ENCODE measurements at regions not wholly inside any gene's neighbourhood (a gene's known extent, or its start where the extent isn't known, plus 50 kb on each side); places are given as distances from the start of the nearest gene placed in this dataset.

DNA sequence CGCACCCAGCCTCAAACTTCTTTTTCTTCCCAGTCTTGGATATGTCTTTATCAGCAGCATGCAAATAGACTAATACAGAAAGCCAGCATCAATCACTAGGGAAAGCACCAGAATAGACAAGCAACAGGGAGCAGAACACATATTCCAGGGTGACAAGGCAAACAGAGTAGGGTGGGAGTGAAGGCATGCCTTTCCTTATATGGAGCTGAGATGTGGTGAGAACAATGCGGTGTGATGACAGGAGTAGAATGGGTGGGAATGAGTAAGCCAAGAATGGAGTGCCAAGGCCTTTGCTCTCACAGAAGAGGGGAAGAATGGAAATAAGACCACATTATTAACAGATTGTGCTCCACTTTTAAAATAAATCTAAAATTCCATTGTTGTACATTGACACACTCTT lies 115.6 kb downstream of the CETN3 start:
- no peaks in the 10 kb centered on the region for H3K36me3 ChIP-seq (ENCODE audit: insufficient read depth, low read length)

DNA sequence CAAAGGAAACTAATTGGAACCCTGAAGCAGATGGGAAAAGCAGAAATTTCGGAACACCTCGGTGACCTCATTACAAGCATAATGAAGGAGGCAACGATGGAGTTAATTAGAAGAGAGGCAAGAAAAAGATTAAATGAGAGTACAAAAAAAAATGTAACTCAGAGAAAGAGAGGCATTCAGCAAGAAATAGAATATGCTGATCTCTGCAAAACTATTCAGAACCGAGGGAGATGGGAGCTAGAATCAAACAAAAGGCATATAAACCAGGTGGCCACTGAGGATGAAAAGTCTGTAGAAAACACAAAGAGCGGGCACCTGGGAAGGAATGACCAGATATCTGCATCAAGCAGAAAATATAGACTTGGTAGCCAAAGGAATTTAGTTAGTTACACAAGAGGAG lies 118.9 kb downstream of the CETN3 start:
- TF ChIP-seq EZH2phosphoT487 (IDR thresholded peaks at IDR 0.05; ENCODE audit: borderline replicate concordance, low read depth, low read length), result no peak
- TF ChIP-seq, protein P1, sequence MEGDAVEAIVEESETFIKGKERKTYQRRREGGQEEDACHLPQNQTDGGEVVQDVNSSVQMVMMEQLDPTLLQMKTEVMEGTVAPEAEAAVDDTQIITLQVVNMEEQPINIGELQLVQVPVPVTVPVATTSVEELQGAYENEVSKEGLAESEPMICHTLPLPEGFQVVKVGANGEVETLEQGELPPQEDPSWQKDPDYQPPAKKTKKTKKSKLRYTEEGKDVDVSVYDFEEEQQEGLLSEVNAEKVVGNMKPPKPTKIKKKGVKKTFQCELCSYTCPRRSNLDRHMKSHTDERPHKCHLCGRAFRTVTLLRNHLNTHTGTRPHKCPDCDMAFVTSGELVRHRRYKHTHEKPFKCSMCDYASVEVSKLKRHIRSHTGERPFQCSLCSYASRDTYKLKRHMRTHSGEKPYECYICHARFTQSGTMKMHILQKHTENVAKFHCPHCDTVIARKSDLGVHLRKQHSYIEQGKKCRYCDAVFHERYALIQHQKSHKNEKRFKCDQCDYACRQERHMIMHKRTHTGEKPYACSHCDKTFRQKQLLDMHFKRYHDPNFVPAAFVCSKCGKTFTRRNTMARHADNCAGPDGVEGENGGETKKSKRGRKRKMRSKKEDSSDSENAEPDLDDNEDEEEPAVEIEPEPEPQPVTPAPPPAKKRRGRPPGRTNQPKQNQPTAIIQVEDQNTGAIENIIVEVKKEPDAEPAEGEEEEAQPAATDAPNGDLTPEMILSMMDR (conservative IDR thresholded peaks at IDR 0.05; ENCODE audit: low read length), result no peak

More for the DNA sequence above, 115.6 kb downstream of the CETN3 start:
- Histone ChIP-seq H4K20me1 (ENCODE audit: insufficient read depth, low read length) (no peaks in the 10 kb centered on the region), H3K4me3 (ENCODE audit: low read depth, low read length, poor library complexity, severe bottlenecking) (no peak overlapping the region), H3K4me2 (ENCODE audit: low read length) (no peak overlapping the region), H3K9me2 (ENCODE audit: insufficient read depth, low read length) (no peaks in the 10 kb centered on the region), H3K4me1 (ENCODE audit: insufficient read depth, low read length, poor library complexity, severe bottlenecking) (no peaks in the 10 kb centered on the region), H3K79me2 (ENCODE audit: insufficient read depth, low read depth, low read length) (no peaks in the 10 kb centered on the region), H3K9me3 (ENCODE audit: low read length) (no peaks in the 10 kb centered on the region), H3K27ac (ENCODE audit: low read depth, low read length, poor library complexity, severe bottlenecking) (no peak overlapping the region), H2AFZ (ENCODE audit: low read length) (no peak overlapping the region)
- ChIA-PET CTCF (ENCODE audit: unreplicated experiment) (no interaction called here), POLR2A (no interaction called here)
- TF ChIP-seq, protein P1 (conservative IDR thresholded peaks at IDR 0.05; ENCODE audit: low read length), result no peak
- no peak for TF ChIP-seq EZH2phosphoT487 (IDR thresholded peaks at IDR 0.05; ENCODE audit: borderline replicate concordance, low read depth, low read length)
- no TSS peak for BruUV-seq (replicated peaks)
- no peak for DNase-seq (ENCODE audit: low spot score)
- intact Hi-C loops (cut with micrococcal nuclease; ENCODE audit: unreplicated experiment), result no loop called here

DNA sequence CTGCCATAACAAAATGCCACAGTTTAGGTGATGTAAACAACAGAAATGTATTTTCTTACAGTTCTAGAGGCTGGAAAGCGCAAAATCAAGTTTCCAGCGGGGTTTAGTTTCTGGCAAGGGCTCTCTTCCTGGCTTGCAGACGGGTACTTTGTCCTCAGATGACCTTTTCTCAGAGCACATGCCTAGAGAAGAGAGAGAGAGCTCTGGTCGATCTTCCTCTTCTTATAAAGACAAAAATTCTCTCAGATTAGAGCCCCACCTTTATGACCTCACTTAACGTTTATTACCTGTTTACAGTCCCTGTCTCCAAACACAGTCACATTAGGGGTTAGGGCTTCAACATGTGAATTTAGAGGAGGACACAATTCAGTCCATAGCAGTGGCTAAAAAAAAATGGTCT lies 119.7 kb downstream of the CETN3 start:
- DNase-seq (ENCODE audit: low spot score), result no peak
- H4K20me1 ChIP-seq (ENCODE audit: insufficient read depth, low read length), result no peaks in the 10 kb centered on the region
- no peaks in the 10 kb centered on the region for H3K9me2 ChIP-seq (ENCODE audit: insufficient read depth, low read length)
- H3K79me2 ChIP-seq (ENCODE audit: insufficient read depth, low read depth, low read length), result no peaks in the 10 kb centered on the region
- no peak overlapping the region for H3K4me3 ChIP-seq (ENCODE audit: low read depth, low read length, poor library complexity, severe bottlenecking)
- TF ChIP-seq, protein P1 (conservative IDR thresholded peaks at IDR 0.05; ENCODE audit: low read length), result no peak
- no peak for TF ChIP-seq EZH2phosphoT487 (IDR thresholded peaks at IDR 0.05; ENCODE audit: borderline replicate concordance, low read depth, low read length)
- CTCF ChIA-PET (ENCODE audit: unreplicated experiment), result no interaction called here
- no peak overlapping the region for H3K4me2 ChIP-seq (ENCODE audit: low read length)
- H3K36me3 ChIP-seq (ENCODE audit: insufficient read depth, low read length), result no peaks in the 10 kb centered on the region
- no peaks in the 10 kb centered on the region for H3K4me1 ChIP-seq (ENCODE audit: insufficient read depth, low read length, poor library complexity, severe bottlenecking)
- no peak overlapping the region for H2AFZ ChIP-seq (ENCODE audit: low read length)
- intact Hi-C loops (cut with micrococcal nuclease; ENCODE audit: unreplicated experiment), result no loop called here
- no peak overlapping the region for H3K27ac ChIP-seq (ENCODE audit: low read depth, low read length, poor library complexity, severe bottlenecking)
- POLR2A ChIA-PET, result no interaction called here
- no TSS peak for BruUV-seq (replicated peaks)
- no peaks in the 10 kb centered on the region for H3K9me3 ChIP-seq (ENCODE audit: low read length)

More for the DNA sequence above, 118.9 kb downstream of the CETN3 start:
- Histone ChIP-seq H3K4me2 (ENCODE audit: low read length) (no peak overlapping the region), H3K9me3 (ENCODE audit: low read length) (no peaks in the 10 kb centered on the region), H3K79me2 (ENCODE audit: insufficient read depth, low read depth, low read length) (no peaks in the 10 kb centered on the region), H3K36me3 (ENCODE audit: insufficient read depth, low read length) (no peaks in the 10 kb centered on the region), H3K9me2 (ENCODE audit: insufficient read depth, low read length) (no peaks in the 10 kb centered on the region), H3K27ac (ENCODE audit: low read depth, low read length, poor library complexity, severe bottlenecking) (no peak overlapping the region), H3K4me1 (ENCODE audit: insufficient read depth, low read length, poor library complexity, severe bottlenecking) (no peaks in the 10 kb centered on the region), H4K20me1 (ENCODE audit: insufficient read depth, low read length) (no peaks in the 10 kb centered on the region), H3K4me3 (ENCODE audit: low read depth, low read length, poor library complexity, severe bottlenecking) (no peak overlapping the region), H2AFZ (ENCODE audit: low read length) (no peak overlapping the region)
- BruUV-seq (replicated peaks), result no TSS peak
- POLR2A ChIA-PET, result interaction anchor here (0.6 kb wide), 1 partner anchor 516 kb away, joined by 3 read pairs; no protein-coding TSS in a partner anchor
- CTCF ChIA-PET (ENCODE audit: unreplicated experiment), result no interaction called here
- intact Hi-C loops (cut with micrococcal nuclease; ENCODE audit: unreplicated experiment), result no loop called here
- DNase-seq (ENCODE audit: low spot score), result no peak

Data from OCI-LY7 (cell line).